ENCODE measurements at regions not wholly inside any gene's neighbourhood (a gene's known extent, or its start where the extent isn't known, plus 50 kb on each side); places are given as distances from the start of the nearest gene placed in this dataset.

- H3K18ac ChIP-seq (ENCODE audit: insufficient read length, low read depth, low read length) = no peak overlapping the region
- Mint-ChIP-seq H3K27me3 (ENCODE audit: low read depth) (no peaks in the 10 kb centered on the region; the same call in 1 of the 2 replicates), H3K27ac (no peak overlapping the region), H3K36me3 (ENCODE audit: insufficient read depth in 1 of 3, low read depth in 3 of 3) (no peaks in the 10 kb centered on the region; a peak in 1 of 7 replicates), H3K9me3 (no peaks in the 10 kb centered on the region), H3K4me1 (peaks cover 10 to 11% of the 10 kb centered on the region in 2 experiments), H3K4me3 (no peak overlapping the region)
- H3K56ac ChIP-seq (ENCODE audit: insufficient read length, low read depth, low read length) = no peak overlapping the region
- no peak overlapping the region for H4K91ac ChIP-seq (ENCODE audit: insufficient read length, low read depth, low read length)
- no peak overlapping the region for H2AK5ac ChIP-seq (ENCODE audit: insufficient read length, low read length)
- H3K79me1 ChIP-seq (ENCODE audit: insufficient read depth, low read depth, low read length, poor library complexity, severe bottlenecking) = no peaks in the 10 kb centered on the region
- H4K20me1 ChIP-seq (ENCODE audit: control insufficient read depth, insufficient read depth, insufficient read length) = no peaks in the 10 kb centered on the region
- H3K4me2 ChIP-seq (ENCODE audit: insufficient read depth, insufficient read length, low read length) = no peak overlapping the region
- H3K9ac ChIP-seq (ENCODE audit: extremely low read depth, insufficient read length, low read length) = no peak overlapping the region
- no peak overlapping the region for H3K23ac ChIP-seq (ENCODE audit: insufficient read length, low read depth, low read length)
- DNase-seq = no peak
- no peaks in the 10 kb centered on the region for H3K9me3 ChIP-seq (ENCODE audit: control insufficient read depth, low read depth, low read length)
- WGBS (ENCODE audit: extremely low coverage, insufficient read length, low lambda C conversion rate) = no CpG with 5 or more reads among the region's 2 CpGs
- H3K27me3 ChIP-seq (ENCODE audit: insufficient read depth, low read length) = no peaks in the 10 kb centered on the region
- no peak overlapping the region for H3K14ac ChIP-seq (ENCODE audit: insufficient read depth, low read length)
- no peak overlapping the region for H3T11ph ChIP-seq (ENCODE audit: low read length)
- no peak overlapping the region for H2BK5ac ChIP-seq (ENCODE audit: insufficient read length, low read length)
- H2BK12ac ChIP-seq (ENCODE audit: insufficient read length, low read depth, low read length) = no peak overlapping the region
- H2AFZ ChIP-seq (ENCODE audit: low read length) = no peak overlapping the region
- H3K4ac ChIP-seq (ENCODE audit: low read depth, low read length) = no peak overlapping the region
- no peak overlapping the region for H4K8ac ChIP-seq (replicated peaks; ENCODE audit: insufficient read length, low read depth, low read length)
- no peak for TF ChIP-seq CTCF (conservative IDR thresholded peaks at IDR 0.05)
- H2BK20ac ChIP-seq (ENCODE audit: low read depth, low read length, poor library complexity, severe bottlenecking) = no peak overlapping the region
- H3K79me2 ChIP-seq (ENCODE audit: insufficient read depth, low read length) = no peaks in the 10 kb centered on the region
- H2BK15ac ChIP-seq (ENCODE audit: low read depth, low read length) = no peak overlapping the region
- H3K27ac ChIP-seq (ENCODE audit: insufficient read length, low read depth, low read length) = no peak overlapping the region
- no peak overlapping the region for H2BK120ac ChIP-seq (ENCODE audit: low read depth, low read length, poor library complexity, severe bottlenecking)
- H3K23me2 ChIP-seq (ENCODE audit: insufficient read length, low read depth, low read length, poor library complexity, severe bottlenecking) = no peaks in the 10 kb centered on the region
- H4K5ac ChIP-seq (ENCODE audit: insufficient read length, low read depth, low read length) = no peak overlapping the region
- peaks cover 2% of the 10 kb centered on the region; the same call in 1 of the 2 replicates for H3K4me1 ChIP-seq (ENCODE audit: insufficient read depth, low read length)
These were observed 175.9 kb downstream of the MCHR2 start for GRCh38 chr6:99818161-99818560.

Measured in H9 (cell line).